ENCODE measurements at regions not wholly inside any gene's neighbourhood (a gene's known extent, or its start where the extent isn't known, plus 50 kb on each side); places are given as distances from the start of the nearest gene placed in this dataset.

DNA sequence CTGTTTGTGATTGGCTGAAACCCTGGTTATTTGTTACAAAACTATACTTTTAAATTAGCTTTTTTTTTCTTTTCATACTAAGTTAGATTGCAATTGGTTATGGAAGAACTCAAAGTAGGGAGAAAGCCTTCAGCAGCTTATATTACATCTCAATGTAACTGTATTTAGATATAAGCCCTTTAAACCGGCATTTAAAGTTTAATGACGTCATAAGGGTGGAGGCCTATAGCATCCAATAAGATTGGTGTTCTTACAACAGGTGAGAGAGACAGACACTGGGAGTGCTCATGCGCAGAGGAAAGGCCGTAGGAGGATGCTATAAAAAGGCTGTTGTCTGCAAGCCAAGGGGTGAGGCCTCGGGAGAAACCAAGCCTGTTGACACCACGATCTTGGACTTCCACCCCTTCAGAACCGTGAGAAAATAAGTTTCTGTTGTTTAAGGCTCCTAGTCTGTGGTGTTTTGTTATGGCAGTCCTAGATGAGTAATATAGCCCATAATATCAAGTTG, 1198.8 kb upstream of the SPRY2 start:
- TF ChIP-seq EZH2 (IDR thresholded peaks at IDR 0.05), result no peak
- TF ChIP-seq POLR2AphosphoS5 (IDR thresholded peaks at IDR 0.05; ENCODE audit: borderline replicate concordance, low read depth, low read length), result no peak

Measured in SK-N-MC (cell line).